Transverse colon (tissue), 4 donors: ENCODE measurements at regions not wholly inside any gene's neighbourhood (a gene's known extent, or its start where the extent isn't known, plus 50 kb on each side); places are given as distances from the start of the nearest gene placed in this dataset.
A peak's percentile ranks its signal among the peaks of the same experiment; 100 is the strongest.

Experiments
- DNase-seq: peaks from one replicate; pipeline ENCODE4 v3.0.0-alpha.2; 2019
- H3K27ac ChIP-seq, 4 donors: fragments of 200-600 bp; sonication (generic); 2 replicates each; pipeline ENCODE4 v1.5.1; 2016 to 2018; ENCODE audit warnings: inconsistent platforms in 4 of 4
- H3K27me3 ChIP-seq: fragments of 200-600 bp; sonication (generic); 2 replicates; pipeline ENCODE4 v1.5.1; 2017; ENCODE audit warnings: inconsistent platforms
- H3K36me3 ChIP-seq, 4 donors: fragments of 200-600 bp; sonication (generic); 2 replicates each; pipeline ENCODE4 v1.5.1; 2017 to 2019; ENCODE audit warnings: inconsistent platforms in 4 of 4
- H3K4me1 ChIP-seq, 4 donors: fragments of 200-600 bp; sonication (generic); 2 replicates each; pipeline ENCODE4 v1.5.1; 2017 to 2020; ENCODE audit warnings: inconsistent platforms in 4 of 4
- H3K4me3 ChIP-seq, 4 donors: fragments of 200-600 bp; sonication (generic); 1 replicate in 1 of 4; 2 replicates in 3 of 4; pipeline versions ENCODE4 v1.5.1 to v1.6.1; 2017 to 2019; ENCODE audit warnings: inconsistent platforms in 4 of 4
- H3K9me3 ChIP-seq, 2 donors: fragments of 200-600 bp; sonication (generic); 2 replicates each; pipeline ENCODE4 v1.5.1; 2017 to 2019; ENCODE audit warnings: inconsistent platforms in 2 of 2
- CTCF ChIP-seq, 5 experiments: fragments of 200-600 bp in 3 of 5; fragments of 450-650 bp in 2 of 5; sonication (generic) in 3 of 5; IDR thresholded peaks; 1 replicate in 2 of 5; 2 replicates in 3 of 5; pipeline ENCODE4 v1.5.1; 2016 to 2017; ENCODE audit warnings: antibody characterized with exemption in 5 of 5, inconsistent platforms in 3 of 5, mild to moderate bottlenecking in 2 of 5, moderate library complexity in 1 of 5
- EP300 ChIP-seq: sonication (generic); formaldehyde crosslinking; IDR thresholded peaks from one replicate; pipeline ENCODE4 v1.6.1; 2017; ENCODE audit warnings: antibody characterized with exemption, low read depth
- POLR2A ChIP-seq: fragments of 450-650 bp; IDR thresholded peaks from one replicate; pipeline ENCODE4 v1.6.1; 2016; ENCODE audit warnings: antibody characterized with exemption, mild to moderate bottlenecking, moderate library complexity
- POLR2AphosphoS5 ChIP-seq, 3 donors: sonication (generic); formaldehyde crosslinking; IDR thresholded peaks; one replicate each; pipeline ENCODE4 v1.6.1; 2016; ENCODE audit warnings: antibody characterized with exemption in 3 of 3
- WGBS, 2 donors: methylation state at CpG; one replicate each; pipeline ENCODE4 v1.1.5; 2018; ENCODE audit warnings: low coverage in 1 of 2; 5-methylcytosine and 5-hydroxymethylcytosine counted together
- in situ Hi-C, 4 donors: fragments of 200-750 bp; cut with MboI; loops; one replicate each; pipeline versions ENCODE4 v1.15.0 to v1.15.1; 2017; ENCODE audit warnings: low sequenced_read_pairs in 3 of 4, low pct_ligation_motif_present in 1 of 4, low pct_unique_long_range_greater_than_20kb in 1 of 4
- intact Hi-C: fragments of 100-400 bp; cut with DNase I; formaldehyde crosslinking; loops from one replicate; pipeline ENCODE4 v1.15.1; 2023; ENCODE audit warnings: low total_unique reads

DNA sequence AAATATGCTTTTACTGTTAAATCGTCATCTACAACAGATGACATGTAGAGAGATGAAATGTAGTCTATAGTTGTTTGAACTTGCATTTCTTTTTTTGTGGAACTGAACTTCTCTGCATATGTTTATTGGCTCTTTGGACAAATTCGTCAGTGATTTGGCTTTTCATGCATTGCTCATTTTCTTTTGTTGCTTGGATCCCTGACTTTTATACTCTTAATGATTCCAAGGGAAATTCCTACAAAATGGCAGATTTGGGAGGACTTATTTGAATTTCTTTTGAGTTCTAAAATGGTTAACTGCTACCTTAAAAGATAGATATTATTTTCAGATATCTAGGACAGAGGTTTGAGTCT is 65.4 kb downstream of the UTRN start:
- Histone ChIP-seq H3K4me3 (no peak overlapping the region), H3K9me3 (no peaks in the 10 kb centered on the region), H3K27me3 (no peaks in the 10 kb centered on the region), H3K36me3 (no peaks in the 10 kb centered on the region), H3K4me1 (peaks cover 0 to 50% (median 6%) of the 10 kb centered on the region in 4 donors), H3K27ac (peak overlapping the region; percentile 48 to 64 (median 55))
- in situ Hi-C loops, result no loop called here
- intact Hi-C loops, result no loop called here
- 47 to 59% methylated on average over 2 of the region's 2 CpGs for WGBS, 2 donors
- TF ChIP-seq CTCF (IDR thresholded peaks at IDR 0.05) (no peak), POLR2A (no peak)
- no peak for DNase-seq

DNA sequence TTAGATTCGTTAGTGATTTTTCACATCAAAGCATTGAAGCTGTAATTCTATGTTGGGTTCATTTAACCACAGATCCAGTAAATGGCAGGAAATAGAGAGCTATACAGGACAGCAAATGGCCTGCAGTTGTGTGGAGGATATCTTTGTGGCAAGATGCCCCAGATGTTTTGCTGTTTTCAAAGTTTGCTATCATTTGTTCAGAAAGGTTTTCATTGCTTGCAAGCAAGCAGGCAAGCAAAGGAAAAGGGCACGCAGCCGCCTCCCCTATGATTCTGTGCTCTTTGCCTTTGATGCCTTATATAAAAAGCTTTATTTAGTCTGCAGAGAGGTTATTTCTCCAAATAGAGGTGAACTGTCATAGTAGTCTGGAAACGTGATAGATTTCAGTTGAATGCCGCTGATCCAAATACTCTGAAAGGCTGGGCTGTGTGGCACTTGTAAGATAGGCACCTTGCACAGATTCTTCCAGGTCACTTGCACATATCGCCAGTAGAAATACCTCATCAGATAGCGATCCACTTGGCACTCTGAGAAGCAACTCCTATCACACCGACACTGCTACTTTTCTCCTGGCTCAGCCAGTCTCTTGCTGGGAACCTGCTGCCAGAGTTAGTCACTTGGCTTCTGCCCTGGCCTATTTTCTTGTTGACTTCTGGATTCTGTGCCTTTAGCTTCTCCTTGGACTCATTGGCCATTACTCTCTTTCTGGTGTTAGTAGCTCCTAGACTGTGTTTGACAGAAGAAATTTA is 66.4 kb downstream of the UTRN start:
- Histone ChIP-seq H3K27me3 (no peaks in the 10 kb centered on the region), H3K27ac (peak overlapping the region; percentile 48 to 64 (median 55)), H3K4me3 (no peak overlapping the region), H3K36me3 (no peaks in the 10 kb centered on the region), H3K9me3 (no peaks in the 10 kb centered on the region), H3K4me1 (peaks cover 0 to 42% (median 5%) of the 10 kb centered on the region in 4 donors)
- WGBS, 2 donors, result 69 to 78% methylated on average over 5 to 8 of the region's 8 CpGs
- no peak for DNase-seq
- in situ Hi-C loops, result no loop called here
- intact Hi-C loops, result no loop called here
- TF ChIP-seq EP300 (no peak), CTCF (IDR thresholded peaks at IDR 0.05) (no peak), POLR2A (no peak), POLR2AphosphoS5 (IDR thresholded peaks at IDR 0.05) (no peak)

DNA sequence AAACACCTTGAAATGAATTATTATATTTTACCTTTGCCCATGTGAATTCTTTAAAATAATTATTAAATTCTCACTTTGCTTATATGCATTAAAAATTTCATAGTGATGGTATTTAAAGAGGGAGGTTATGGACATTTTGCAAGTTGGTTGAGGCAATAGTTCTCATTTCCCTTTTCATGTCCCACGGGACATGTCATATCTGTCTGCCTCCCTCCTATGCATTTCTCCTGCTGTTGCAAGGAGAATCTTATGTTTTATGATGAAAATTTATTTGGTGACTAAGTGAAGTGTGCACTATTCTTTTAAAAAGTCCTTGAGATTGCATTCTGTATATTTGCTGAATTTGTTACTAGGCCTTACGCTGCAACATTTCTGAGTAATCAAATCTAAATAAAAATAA is 67.2 kb downstream of the UTRN start:
- H3K27me3 ChIP-seq, result no peaks in the 10 kb centered on the region
- WGBS, 2 donors, result 60 to 90% methylated on average over 2 of the region's 2 CpGs

DNA sequence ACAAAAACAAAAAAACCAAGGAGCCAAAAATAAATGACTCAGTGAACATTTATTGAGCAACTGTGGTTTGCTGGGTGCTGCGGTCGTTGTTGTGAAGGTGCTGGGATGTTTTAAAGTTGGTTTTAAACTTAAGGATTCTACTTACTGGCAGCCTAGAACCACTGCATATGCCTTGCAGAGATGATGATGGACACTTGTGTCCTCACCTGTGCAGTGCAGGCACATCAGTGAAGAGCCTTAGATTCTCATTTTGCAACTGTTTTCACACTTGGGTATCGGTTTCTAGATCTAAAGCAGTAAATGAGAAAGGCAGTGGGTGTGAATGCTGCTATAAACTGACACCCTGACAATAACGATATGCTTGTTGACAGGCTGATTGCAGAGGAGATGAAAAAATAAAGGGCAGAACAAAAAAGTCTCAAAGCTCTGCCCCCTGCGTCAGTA is 68.8 kb downstream of the UTRN start:
- no peak for DNase-seq
- TF ChIP-seq CTCF (IDR thresholded peaks at IDR 0.05) (no peak), EP300 (no peak), POLR2A (no peak), POLR2AphosphoS5 (IDR thresholded peaks at IDR 0.05) (no peak)
- Histone ChIP-seq H3K4me1 (peaks cover 0 to 32% (median 3%) of the 10 kb centered on the region in 4 donors), H3K9me3 (no peaks in the 10 kb centered on the region), H3K36me3 (no peaks in the 10 kb centered on the region), H3K27ac (peak overlapping the region in 2 of 4 donors; percentile 4 to 38), H3K27me3 (no peaks in the 10 kb centered on the region), H3K4me3 (no peak overlapping the region)
- in situ Hi-C loops, result no loop called here
- WGBS, 2 donors, result 72 to 76% methylated on average over 5 of the region's 5 CpGs
- intact Hi-C loops, result no loop called here

More for the DNA sequence above, 67.2 kb downstream of the UTRN start:
- TF ChIP-seq POLR2A (no peak), CTCF (IDR thresholded peaks at IDR 0.05) (no peak), POLR2AphosphoS5 (IDR thresholded peaks at IDR 0.05) (no peak), EP300 (no peak)
- H3K4me3 ChIP-seq, result no peak overlapping the region
- intact Hi-C loops, result no loop called here
- H3K9me3 ChIP-seq, result no peaks in the 10 kb centered on the region
- peak overlapping the region in 3 of 4 donors; percentile 49 to 64 (median 61) for H3K27ac ChIP-seq
- peaks cover 0 to 36% (median 3%) of the 10 kb centered on the region in 4 donors for H3K4me1 ChIP-seq
- no peak for DNase-seq
- no peaks in the 10 kb centered on the region for H3K36me3 ChIP-seq
- in situ Hi-C loops, result no loop called here
